K562 (cell line): ENCODE measurements at regions not wholly inside any gene's neighbourhood (a gene's known extent, or its start where the extent isn't known, plus 50 kb on each side); places are given as distances from the start of the nearest gene placed in this dataset.

Experiments used
- EZH2 ChIP-seq: IDR thresholded peaks from 2 replicates; pipeline ENCODE4 v1.6.1; 2012; ENCODE audit warnings: low read depth, mild to moderate bottlenecking, inconsistent platforms, low read length, borderline replicate concordance
- NR2C2 ChIP-seq, 2 experiments: fragments of 200-800 bp in 1 of 2; sonication (Bioruptor generic) in 1 of 2; sonication (generic) in 1 of 2; formaldehyde crosslinking in 1 of 2; IDR thresholded peaks; 2 replicates each; pipeline versions ENCODE4 v1.6.1 to v1.8.0; 2016 to 2022; ENCODE audit warnings: mild to moderate bottlenecking in 1 of 2, missing compliant biosample characterization in 1 of 2, missing genetic modification characterization in 1 of 2, missing genetic modification reagents in 1 of 2
- RAD21 ChIP-seq, 2 experiments: fragments of 250-450 bp in 1 of 2; fragments of 450-650 bp in 1 of 2; sonication (Bioruptor Pico) in 1 of 2; formaldehyde crosslinking in 1 of 2; IDR thresholded peaks in 1 of 2; conservative IDR thresholded peaks in 1 of 2; 2 replicates each; pipeline versions ENCODE4 v1.4.0 to v1.8.0; 2020 to 2022; ENCODE audit warnings: mild to moderate bottlenecking in 2 of 2, moderate library complexity in 1 of 2
- ZNF644 ChIP-seq: fragments of 200-800 bp; sonication (Bioruptor generic); IDR thresholded peaks from 2 replicates; pipeline ENCODE4 v1.6.1; 2016; ENCODE audit warnings: low read depth, missing genetic modification characterization, missing compliant biosample characterization
- TF ChIP-seq, protein P1 (sequence below), 3 experiments: IDR thresholded peaks in 2 of 3; conservative IDR thresholded peaks in 1 of 3; 2 replicates each; pipeline ENCODE4 v1.5.1; 2011 to 2012; ENCODE audit warnings: low read length in 3 of 3, mild to moderate bottlenecking in 3 of 3, control low read depth in 2 of 3, improper control_type of control experiment in 1 of 3, inconsistent platforms in 1 of 3, low read depth in 1 of 3, mixed read lengths in 1 of 3, moderate library complexity in 1 of 3; ENCODE audit not compliant: insufficient read depth in 2 of 3
- TF ChIP-seq, protein P2 (sequence below): sonication (generic); formaldehyde crosslinking; IDR thresholded peaks from 2 replicates; pipeline ENCODE4 v1.8.0; 2022; ENCODE audit warnings: missing genetic modification reagents, mild to moderate bottlenecking, borderline replicate concordance

DNA sequence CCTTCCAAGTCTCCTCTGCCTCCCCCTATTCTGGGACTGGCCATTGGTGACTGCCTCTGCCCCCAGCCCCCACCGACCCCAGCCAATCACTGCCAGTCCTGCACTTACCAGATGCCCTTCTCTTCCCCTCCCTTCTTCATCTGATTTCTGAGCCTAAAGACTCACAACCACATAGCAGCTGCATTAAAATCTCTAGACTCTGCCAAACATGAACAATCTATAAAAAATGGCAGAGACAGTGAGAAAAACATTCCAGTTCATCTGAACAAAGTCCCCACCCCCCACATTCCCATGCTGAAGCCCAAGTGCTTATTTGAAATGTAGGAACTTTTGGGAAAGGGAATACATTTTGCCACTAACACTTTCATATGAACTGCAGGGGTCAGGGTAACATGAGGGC, 60.8 kb downstream of the KCTD12 start:
- TF ChIP-seq NR2C2 (CRISPR knock-in tag; IDR thresholded peaks at IDR 0.05): no peak
- TF ChIP-seq NR2C2 (tag; IDR thresholded peaks at IDR 0.05): no peak
- TF ChIP-seq, protein P1, sequence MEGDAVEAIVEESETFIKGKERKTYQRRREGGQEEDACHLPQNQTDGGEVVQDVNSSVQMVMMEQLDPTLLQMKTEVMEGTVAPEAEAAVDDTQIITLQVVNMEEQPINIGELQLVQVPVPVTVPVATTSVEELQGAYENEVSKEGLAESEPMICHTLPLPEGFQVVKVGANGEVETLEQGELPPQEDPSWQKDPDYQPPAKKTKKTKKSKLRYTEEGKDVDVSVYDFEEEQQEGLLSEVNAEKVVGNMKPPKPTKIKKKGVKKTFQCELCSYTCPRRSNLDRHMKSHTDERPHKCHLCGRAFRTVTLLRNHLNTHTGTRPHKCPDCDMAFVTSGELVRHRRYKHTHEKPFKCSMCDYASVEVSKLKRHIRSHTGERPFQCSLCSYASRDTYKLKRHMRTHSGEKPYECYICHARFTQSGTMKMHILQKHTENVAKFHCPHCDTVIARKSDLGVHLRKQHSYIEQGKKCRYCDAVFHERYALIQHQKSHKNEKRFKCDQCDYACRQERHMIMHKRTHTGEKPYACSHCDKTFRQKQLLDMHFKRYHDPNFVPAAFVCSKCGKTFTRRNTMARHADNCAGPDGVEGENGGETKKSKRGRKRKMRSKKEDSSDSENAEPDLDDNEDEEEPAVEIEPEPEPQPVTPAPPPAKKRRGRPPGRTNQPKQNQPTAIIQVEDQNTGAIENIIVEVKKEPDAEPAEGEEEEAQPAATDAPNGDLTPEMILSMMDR (IDR thresholded peaks at IDR 0.05 in 2 of 3, conservative IDR thresholded peaks at IDR 0.05 in 1 of 3; ENCODE audit: insufficient read depth in 2 of 3, low read depth in 1 of 3, low read length in 3 of 3): no peak
- TF ChIP-seq ZNF644 (tag): no peak
- TF ChIP-seq EZH2: no peak
- TF ChIP-seq RAD21 (CRISPR knock-in tag; conservative IDR thresholded peaks at IDR 0.05 in 1 of 2, IDR thresholded peaks at IDR 0.05 in 1 of 2): no peak
- TF ChIP-seq, protein P2, sequence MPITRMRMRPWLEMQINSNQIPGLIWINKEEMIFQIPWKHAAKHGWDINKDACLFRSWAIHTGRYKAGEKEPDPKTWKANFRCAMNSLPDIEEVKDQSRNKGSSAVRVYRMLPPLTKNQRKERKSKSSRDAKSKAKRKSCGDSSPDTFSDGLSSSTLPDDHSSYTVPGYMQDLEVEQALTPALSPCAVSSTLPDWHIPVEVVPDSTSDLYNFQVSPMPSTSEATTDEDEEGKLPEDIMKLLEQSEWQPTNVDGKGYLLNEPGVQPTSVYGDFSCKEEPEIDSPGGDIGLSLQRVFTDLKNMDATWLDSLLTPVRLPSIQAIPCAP (CRISPR knock-in tag): no peak
